DMS53 treated with DMSO at 0.1 percent for 48 hours (cell line): ENCODE measurements at regions not wholly inside any gene's neighbourhood (a gene's known extent, or its start where the extent isn't known, plus 50 kb on each side); places are given as distances from the start of the nearest gene placed in this dataset.
"Not testable (repeated sequence)": the region's sequence is repeated elsewhere in the genome, so short reads cannot be mapped to it uniquely, and the experiment has no call there.

Source experiments
- DNase-seq: peaks from one replicate; lab custom pipeline; 2025; ENCODE audit not compliant: unreplicated experiment; lab: John Stamatoyannopoulos, UW

GRCh38 chr16:5750439-5750838 is 652.8 kb upstream of the EEF2KMT start:
- not testable (repeated sequence) for DNase-seq

GRCh38 chr16:5738586-5738985 is 641.0 kb upstream of the EEF2KMT start:
- no peak for DNase-seq

GRCh38 chr16:5736209-5736930 is 638.8 kb upstream of the EEF2KMT start:
- DNase-seq, result no peak

- DNase-seq, result no peak
These were observed 637.8 kb upstream of the EEF2KMT start for GRCh38 chr16:5735444-5735843.

- no peak for DNase-seq
These were observed 633.2 kb upstream of the EEF2KMT start for GRCh38 chr16:5730783-5731182.

GRCh38 chr16:5722116-5722619 is 624.6 kb upstream of the EEF2KMT start:
- DNase-seq, result no peak

GRCh38 chr16:5715155-5715554 is 617.6 kb upstream of the EEF2KMT start:
- no peak for DNase-seq

GRCh38 chr16:5709889-5710288 is 612.3 kb upstream of the EEF2KMT start:
- DNase-seq, result no peak

- no peak for DNase-seq
These were observed 608.6 kb upstream of the EEF2KMT start for GRCh38 chr16:5706211-5706610.

- no peak for DNase-seq
These were observed 606.7 kb upstream of the EEF2KMT start for GRCh38 chr16:5704271-5704670.

- no peak for DNase-seq
These were observed 595.8 kb upstream of the EEF2KMT start for GRCh38 chr16:5693426-5693825.

GRCh38 chr16:5681966-5682365 is 584.4 kb upstream of the EEF2KMT start:
- DNase-seq, result no peak

GRCh38 chr16:5678371-5678770 is 580.8 kb upstream of the EEF2KMT start:
- DNase-seq, result no peak

GRCh38 chr16:5671421-5671820 is 573.8 kb upstream of the EEF2KMT start:
- no peak for DNase-seq

- DNase-seq, result no peak
These were observed 572.6 kb upstream of the EEF2KMT start for GRCh38 chr16:5670198-5670597.

GRCh38 chr16:5668553-5668952 is 571.0 kb upstream of the EEF2KMT start:
- DNase-seq, result no peak

- no peak for DNase-seq
These were observed 568.2 kb upstream of the EEF2KMT start for GRCh38 chr16:5665834-5666233.

GRCh38 chr16:5653789-5654188 is 556.2 kb upstream of the EEF2KMT start:
- no peak for DNase-seq

GRCh38 chr16:5653041-5653440 is 555.4 kb upstream of the EEF2KMT start:
- no peak for DNase-seq

- DNase-seq, result no peak
These were observed 552.5 kb upstream of the EEF2KMT start for GRCh38 chr16:5649762-5650743.

- DNase-seq, result no peak
These were observed 549.5 kb upstream of the EEF2KMT start for GRCh38 chr16:5647051-5647450.
